ENCODE measurements at regions not wholly inside any gene's neighbourhood (a gene's known extent, or its start where the extent isn't known, plus 50 kb on each side); places are given as distances from the start of the nearest gene placed in this dataset.

DNA sequence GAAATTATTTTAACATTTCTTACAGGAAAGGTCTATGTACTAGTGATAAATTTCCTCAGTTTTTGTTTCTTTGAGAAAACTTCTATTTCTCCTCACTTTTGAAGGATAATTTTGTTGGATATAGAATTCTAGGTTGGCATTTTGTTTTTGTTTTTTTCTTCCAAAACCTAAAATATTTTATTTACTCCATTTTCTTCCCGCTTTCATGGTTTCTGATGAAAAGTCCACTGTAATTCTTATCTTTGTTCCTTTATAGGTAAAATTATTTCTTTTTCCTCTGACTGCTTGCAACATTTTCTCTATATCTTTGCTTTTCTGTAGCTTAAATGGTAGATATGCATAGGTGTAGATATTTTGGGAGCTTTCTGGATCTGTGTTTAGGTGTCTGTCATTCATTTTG, 153.9 kb upstream of the DSCAM start:
- peaks cover 12% of the 10 kb centered on the region for H3K9me3 ChIP-seq (ENCODE audit: insufficient read depth, low read depth, low read length)
- no peak for DNase-seq (ENCODE audit: low read depth)
- H3K4me1 Mint-ChIP-seq (ENCODE audit: low read depth, unreplicated experiment), result no peaks in the 10 kb centered on the region
- no peak overlapping the region for H3K27ac ChIP-seq (ENCODE audit: low read depth, low read length)
- no peaks in the 10 kb centered on the region for H3K36me3 ChIP-seq (ENCODE audit: insufficient read depth, low read length)
- no peak for FAIRE-seq
- no peak overlapping the region for H3K27ac Mint-ChIP-seq (ENCODE audit: unreplicated experiment)
- H3K4me2 ChIP-seq (ENCODE audit: low read length), result no peak overlapping the region
- no peak overlapping the region for H3K4me3 Mint-ChIP-seq (ENCODE audit: unreplicated experiment)
- no peaks in the 10 kb centered on the region for H3K4me1 ChIP-seq (ENCODE audit: insufficient read depth, low read length)
- H2AFZ ChIP-seq (ENCODE audit: low read depth, low read length), result no peak overlapping the region
- no peak overlapping the region for H3K4me3 ChIP-seq (ENCODE audit: insufficient read depth, low read depth, low read length)
- no peaks in the 10 kb centered on the region for H3K9me3 Mint-ChIP-seq (ENCODE audit: unreplicated experiment)
- no peaks in the 10 kb centered on the region for H3K27me3 ChIP-seq (ENCODE audit: insufficient read depth, low read length)
- H3K27me3 Mint-ChIP-seq (ENCODE audit: low read depth, unreplicated experiment), result no peaks in the 10 kb centered on the region
- H3K79me2 ChIP-seq (ENCODE audit: insufficient read depth, low read length), result no peaks in the 10 kb centered on the region
- no peaks in the 10 kb centered on the region for H4K20me1 ChIP-seq (ENCODE audit: insufficient read depth, low read length)
- no peak overlapping the region for H3K9ac ChIP-seq (ENCODE audit: low read length)
- H3K36me3 Mint-ChIP-seq (ENCODE audit: low read depth, unreplicated experiment), result no peaks in the 10 kb centered on the region
- TF ChIP-seq EZH2 (IDR thresholded peaks at IDR 0.05; ENCODE audit: insufficient read depth, low read length), result no peak
- TF ChIP-seq, protein P1, sequence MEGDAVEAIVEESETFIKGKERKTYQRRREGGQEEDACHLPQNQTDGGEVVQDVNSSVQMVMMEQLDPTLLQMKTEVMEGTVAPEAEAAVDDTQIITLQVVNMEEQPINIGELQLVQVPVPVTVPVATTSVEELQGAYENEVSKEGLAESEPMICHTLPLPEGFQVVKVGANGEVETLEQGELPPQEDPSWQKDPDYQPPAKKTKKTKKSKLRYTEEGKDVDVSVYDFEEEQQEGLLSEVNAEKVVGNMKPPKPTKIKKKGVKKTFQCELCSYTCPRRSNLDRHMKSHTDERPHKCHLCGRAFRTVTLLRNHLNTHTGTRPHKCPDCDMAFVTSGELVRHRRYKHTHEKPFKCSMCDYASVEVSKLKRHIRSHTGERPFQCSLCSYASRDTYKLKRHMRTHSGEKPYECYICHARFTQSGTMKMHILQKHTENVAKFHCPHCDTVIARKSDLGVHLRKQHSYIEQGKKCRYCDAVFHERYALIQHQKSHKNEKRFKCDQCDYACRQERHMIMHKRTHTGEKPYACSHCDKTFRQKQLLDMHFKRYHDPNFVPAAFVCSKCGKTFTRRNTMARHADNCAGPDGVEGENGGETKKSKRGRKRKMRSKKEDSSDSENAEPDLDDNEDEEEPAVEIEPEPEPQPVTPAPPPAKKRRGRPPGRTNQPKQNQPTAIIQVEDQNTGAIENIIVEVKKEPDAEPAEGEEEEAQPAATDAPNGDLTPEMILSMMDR (IDR thresholded peaks at IDR 0.05; ENCODE audit: insufficient read depth, low read depth, low read length), result no peak

DNA sequence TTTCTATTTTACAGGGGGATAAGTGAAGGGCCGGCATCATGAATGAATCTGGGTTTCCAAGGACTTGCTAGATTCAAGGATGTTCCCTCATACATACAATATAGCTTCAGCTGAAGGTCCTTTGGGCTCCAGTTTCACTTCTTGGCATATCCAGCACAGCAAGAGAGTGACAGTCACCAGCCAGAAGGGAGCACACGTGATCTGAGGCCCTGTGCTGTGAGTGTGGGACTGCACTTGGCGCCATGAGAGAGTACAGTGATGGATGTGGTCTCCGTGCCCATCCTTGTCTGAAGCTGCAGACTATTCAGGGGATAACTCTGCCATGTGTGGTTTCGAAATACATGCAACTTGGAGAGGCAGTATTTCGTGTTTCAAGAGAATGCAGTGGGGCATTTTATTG, 159.7 kb upstream of the DSCAM start:
- H3K27ac Mint-ChIP-seq (ENCODE audit: unreplicated experiment), result no peak overlapping the region
- no peak for TF ChIP-seq EZH2 (IDR thresholded peaks at IDR 0.05; ENCODE audit: insufficient read depth, low read length)
- TF ChIP-seq, protein P1 (IDR thresholded peaks at IDR 0.05; ENCODE audit: insufficient read depth, low read depth, low read length), result no peak
- H3K4me2 ChIP-seq (ENCODE audit: low read length), result no peak overlapping the region
- no peak overlapping the region for H2AFZ ChIP-seq (ENCODE audit: low read depth, low read length)
- H3K27me3 ChIP-seq (ENCODE audit: insufficient read depth, low read length), result no peaks in the 10 kb centered on the region
- peaks cover 13% of the 10 kb centered on the region for H3K9me3 ChIP-seq (ENCODE audit: insufficient read depth, low read depth, low read length)
- no peaks in the 10 kb centered on the region for H3K27me3 Mint-ChIP-seq (ENCODE audit: low read depth, unreplicated experiment)
- no peak overlapping the region for H3K4me3 Mint-ChIP-seq (ENCODE audit: unreplicated experiment)
- H3K4me1 Mint-ChIP-seq (ENCODE audit: low read depth, unreplicated experiment), result no peaks in the 10 kb centered on the region
- H3K9ac ChIP-seq (ENCODE audit: low read length), result no peak overlapping the region
- H4K20me1 ChIP-seq (ENCODE audit: insufficient read depth, low read length), result no peaks in the 10 kb centered on the region
- no peaks in the 10 kb centered on the region for H3K36me3 Mint-ChIP-seq (ENCODE audit: low read depth, unreplicated experiment)
- no peak overlapping the region for H3K27ac ChIP-seq (ENCODE audit: low read depth, low read length)
- H3K36me3 ChIP-seq (ENCODE audit: insufficient read depth, low read length), result no peaks in the 10 kb centered on the region
- no peak overlapping the region for H3K4me3 ChIP-seq (ENCODE audit: insufficient read depth, low read depth, low read length)
- H3K79me2 ChIP-seq (ENCODE audit: insufficient read depth, low read length), result no peaks in the 10 kb centered on the region
- FAIRE-seq (no peak), DNase-seq (ENCODE audit: low read depth) (no peak)
- H3K9me3 Mint-ChIP-seq (ENCODE audit: unreplicated experiment), result peaks cover 2% of the 10 kb centered on the region
- no peaks in the 10 kb centered on the region for H3K4me1 ChIP-seq (ENCODE audit: insufficient read depth, low read length)

DNA sequence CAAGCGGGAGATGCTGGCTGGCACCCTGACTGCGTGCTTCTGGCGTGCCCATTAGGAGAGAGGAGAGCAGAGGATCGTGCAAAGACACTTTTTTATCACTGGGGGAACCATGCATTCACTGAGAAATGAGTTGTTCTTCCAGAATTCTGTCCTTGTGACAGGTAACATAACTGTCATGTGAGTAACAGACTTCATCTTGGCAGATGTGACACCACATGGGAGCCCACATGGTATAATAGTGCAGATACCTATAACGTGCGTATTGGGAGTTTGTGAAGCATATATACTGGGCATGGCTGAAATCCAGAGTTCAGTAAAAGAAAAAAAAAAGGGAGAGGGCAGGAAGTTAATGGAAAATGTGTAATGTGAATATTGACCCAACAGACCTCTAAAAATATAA, 159.6 kb upstream of the BACE2 start:
- DNase-seq (ENCODE audit: low read depth), result no peak
- H3K9me3 Mint-ChIP-seq (ENCODE audit: unreplicated experiment), result peaks cover 2% of the 10 kb centered on the region
- H3K9me3 ChIP-seq (ENCODE audit: insufficient read depth, low read depth, low read length), result peaks cover 11% of the 10 kb centered on the region
- no peaks in the 10 kb centered on the region for H3K27me3 ChIP-seq (ENCODE audit: insufficient read depth, low read length)
- no peaks in the 10 kb centered on the region for H3K27me3 Mint-ChIP-seq (ENCODE audit: low read depth, unreplicated experiment)
- no peaks in the 10 kb centered on the region for H3K36me3 Mint-ChIP-seq (ENCODE audit: low read depth, unreplicated experiment)
- no peaks in the 10 kb centered on the region for H4K20me1 ChIP-seq (ENCODE audit: insufficient read depth, low read length)
- H3K4me1 ChIP-seq (ENCODE audit: insufficient read depth, low read length), result no peaks in the 10 kb centered on the region
- TF ChIP-seq, protein P1 (IDR thresholded peaks at IDR 0.05; ENCODE audit: insufficient read depth, low read depth, low read length), result no peak
- TF ChIP-seq EZH2 (IDR thresholded peaks at IDR 0.05; ENCODE audit: insufficient read depth, low read length), result no peak
- H3K27ac ChIP-seq (ENCODE audit: low read depth, low read length), result no peak overlapping the region
- no peaks in the 10 kb centered on the region for H3K79me2 ChIP-seq (ENCODE audit: insufficient read depth, low read length)
- no peak overlapping the region for H3K4me3 ChIP-seq (ENCODE audit: insufficient read depth, low read depth, low read length)
- H2AFZ ChIP-seq (ENCODE audit: low read depth, low read length), result no peak overlapping the region
- H3K4me2 ChIP-seq (ENCODE audit: low read length), result no peak overlapping the region
- no peak overlapping the region for H3K9ac ChIP-seq (ENCODE audit: low read length)
- H3K4me1 Mint-ChIP-seq (ENCODE audit: low read depth, unreplicated experiment), result no peaks in the 10 kb centered on the region
- no peaks in the 10 kb centered on the region for H3K36me3 ChIP-seq (ENCODE audit: insufficient read depth, low read length)
- FAIRE-seq, result no peak
- no peak overlapping the region for H3K4me3 Mint-ChIP-seq (ENCODE audit: unreplicated experiment)
- peak overlapping the region; percentile 53 for H3K27ac Mint-ChIP-seq (ENCODE audit: unreplicated experiment)

All from astrocyte (in vitro differentiated cells and primary cell).